ENCODE measurements at regions not wholly inside any gene's neighbourhood (a gene's known extent, or its start where the extent isn't known, plus 50 kb on each side); places are given as distances from the start of the nearest gene placed in this dataset.

- Histone ChIP-seq H3K79me2 (ENCODE audit: insufficient read depth, low read depth) (no peaks in the 10 kb centered on the region), H2AFZ (ENCODE audit: low read depth) (no peak overlapping the region), H4K20me1 (ENCODE audit: insufficient read depth) (no peaks in the 10 kb centered on the region), H3K36me3 (ENCODE audit: insufficient read depth) (no peaks in the 10 kb centered on the region), H3K9ac (no peak overlapping the region), H3K4me3 (IDR thresholded peaks at IDR 0.05; ENCODE audit: insufficient read depth, low read depth, low read length) (no peak overlapping the region), H3K4me2 (no peak overlapping the region), H3K27me3 (ENCODE audit: insufficient read depth, low read depth) (no peaks in the 10 kb centered on the region), H3K4me1 (ENCODE audit: low read depth, poor library complexity, severe bottlenecking) (no peaks in the 10 kb centered on the region), H3K27ac (no peak overlapping the region)
- no peak for TF ChIP-seq CTCF (conservative IDR thresholded peaks at IDR 0.05; ENCODE audit: low read depth, low read length)
Measured at GRCh38 chr18:67599277-67599676, 82.8 kb upstream of the DSEL start.

GRCh38 chr18:67597759-67598158, 81.2 kb upstream of the DSEL start:
- no peak overlapping the region for H3K27ac ChIP-seq
- H3K4me2 ChIP-seq: no peak overlapping the region

GRCh38 chr18:67596003-67596402, 79.5 kb upstream of the DSEL start:
- no peak overlapping the region for H2AFZ ChIP-seq (ENCODE audit: low read depth)
- H3K79me2 ChIP-seq (ENCODE audit: insufficient read depth, low read depth): no peaks in the 10 kb centered on the region
- H3K27ac ChIP-seq: no peak overlapping the region
- no peaks in the 10 kb centered on the region for H4K20me1 ChIP-seq (ENCODE audit: insufficient read depth)
- no peak overlapping the region for H3K9ac ChIP-seq
- TF ChIP-seq CTCF (conservative IDR thresholded peaks at IDR 0.05; ENCODE audit: low read depth, low read length): no peak
- H3K4me2 ChIP-seq: no peak overlapping the region
- H3K4me3 ChIP-seq (IDR thresholded peaks at IDR 0.05; ENCODE audit: insufficient read depth, low read depth, low read length): no peak overlapping the region
- H3K4me1 ChIP-seq (ENCODE audit: low read depth, poor library complexity, severe bottlenecking): no peaks in the 10 kb centered on the region
- no peaks in the 10 kb centered on the region for H3K27me3 ChIP-seq (ENCODE audit: insufficient read depth, low read depth)
- no peaks in the 10 kb centered on the region for H3K36me3 ChIP-seq (ENCODE audit: insufficient read depth)

More at GRCh38 chr18:67597759-67598158, 81.2 kb upstream of the DSEL start:
- Histone ChIP-seq H3K79me2 (ENCODE audit: insufficient read depth, low read depth) (no peaks in the 10 kb centered on the region), H3K36me3 (ENCODE audit: insufficient read depth) (no peaks in the 10 kb centered on the region), H3K4me1 (ENCODE audit: low read depth, poor library complexity, severe bottlenecking) (no peaks in the 10 kb centered on the region), H3K9ac (no peak overlapping the region), H3K27me3 (ENCODE audit: insufficient read depth, low read depth) (no peaks in the 10 kb centered on the region), H3K4me3 (IDR thresholded peaks at IDR 0.05; ENCODE audit: insufficient read depth, low read depth, low read length) (no peak overlapping the region), H2AFZ (ENCODE audit: low read depth) (no peak overlapping the region), H4K20me1 (ENCODE audit: insufficient read depth) (no peaks in the 10 kb centered on the region)
- TF ChIP-seq CTCF (conservative IDR thresholded peaks at IDR 0.05; ENCODE audit: low read depth, low read length): no peak

GRCh38 chr18:67590571-67591141, 74.1 kb upstream of the DSEL start:
- no peak for TF ChIP-seq CTCF (conservative IDR thresholded peaks at IDR 0.05; ENCODE audit: low read depth, low read length)
- Histone ChIP-seq H4K20me1 (ENCODE audit: insufficient read depth) (no peaks in the 10 kb centered on the region), H3K4me1 (ENCODE audit: low read depth, poor library complexity, severe bottlenecking) (no peaks in the 10 kb centered on the region), H3K4me2 (no peak overlapping the region), H3K27me3 (ENCODE audit: insufficient read depth, low read depth) (no peaks in the 10 kb centered on the region), H3K36me3 (ENCODE audit: insufficient read depth) (no peaks in the 10 kb centered on the region), H3K27ac (no peak overlapping the region), H3K79me2 (ENCODE audit: insufficient read depth, low read depth) (no peaks in the 10 kb centered on the region), H3K4me3 (IDR thresholded peaks at IDR 0.05; ENCODE audit: insufficient read depth, low read depth, low read length) (no peak overlapping the region), H2AFZ (ENCODE audit: low read depth) (0 out of 2 replicates have a peak overlapping the region, but pooled peaks have one; percentile 1), H3K9ac (no peak overlapping the region)

Data from KMS-11 (cell line).